SHP77 (cell line): ENCODE measurements at regions not wholly inside any gene's neighbourhood (a gene's known extent, or its start where the extent isn't known, plus 50 kb on each side); places are given as distances from the start of the nearest gene placed in this dataset.

Experiments
- DNase-seq, 2 experiments: peaks; one replicate each; lab custom pipeline; 2025; lab: John Stamatoyannopoulos, UW

DNA sequence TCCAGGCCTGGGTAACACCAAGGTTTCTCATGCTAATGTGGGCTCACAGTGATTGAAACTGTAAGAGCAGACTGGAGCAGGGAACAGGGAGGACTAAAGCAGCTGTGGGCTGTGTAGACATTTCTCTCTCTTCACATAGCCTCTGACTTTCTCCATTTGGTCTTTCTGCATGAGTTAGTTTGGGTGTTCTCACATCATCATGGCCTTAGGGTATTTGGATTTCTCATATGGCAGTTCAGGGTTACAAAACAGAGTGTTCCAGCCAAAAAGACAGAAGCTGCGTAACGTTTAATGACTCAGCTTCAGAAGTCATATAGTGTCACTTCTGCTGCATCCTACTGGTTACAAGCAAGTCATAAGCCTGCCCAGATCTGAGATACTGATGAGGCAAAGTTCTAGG is 52.0 kb upstream of the OSBPL8 start:
- no peak for DNase-seq

DNA sequence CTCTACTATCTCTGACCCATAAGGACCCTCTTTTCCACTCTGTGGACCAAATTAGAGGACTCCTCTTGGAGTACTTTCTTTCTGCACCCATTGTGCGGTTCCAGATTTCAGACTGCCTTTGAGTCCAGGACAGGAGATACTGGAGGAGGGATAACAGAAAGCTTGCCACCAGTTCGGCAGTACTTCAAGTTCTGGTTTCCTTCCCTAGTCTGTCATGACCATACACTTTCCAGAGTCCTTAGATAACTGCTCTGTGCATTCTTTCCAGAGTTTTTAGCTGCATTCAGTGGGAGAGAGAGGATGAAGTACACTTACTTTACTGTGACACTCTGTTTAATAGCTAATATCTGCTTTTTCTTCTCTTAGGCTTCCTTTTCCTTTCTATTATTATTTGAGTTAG is 54.8 kb upstream of the OSBPL8 start:
- no peak for DNase-seq

DNA sequence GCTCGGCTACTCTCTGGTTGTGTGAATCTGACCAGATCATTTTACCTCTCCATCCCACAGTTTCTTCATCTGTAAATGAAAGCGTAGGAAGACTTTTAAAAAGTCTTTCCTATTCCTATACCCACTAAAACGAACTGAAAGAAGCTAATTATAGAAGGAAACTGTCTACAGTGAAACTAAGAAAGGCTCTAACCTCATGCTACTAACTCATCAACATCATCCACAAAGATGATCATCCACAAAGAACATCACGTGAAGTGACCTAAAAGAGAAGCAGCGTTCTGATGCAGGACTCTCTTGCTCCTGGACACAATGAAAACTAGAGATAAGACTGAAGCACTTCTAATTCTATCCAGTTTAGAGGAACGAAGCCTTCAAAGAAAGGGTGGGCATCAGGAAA is 58.5 kb upstream of the OSBPL8 start:
- DNase-seq: no peak

DNA sequence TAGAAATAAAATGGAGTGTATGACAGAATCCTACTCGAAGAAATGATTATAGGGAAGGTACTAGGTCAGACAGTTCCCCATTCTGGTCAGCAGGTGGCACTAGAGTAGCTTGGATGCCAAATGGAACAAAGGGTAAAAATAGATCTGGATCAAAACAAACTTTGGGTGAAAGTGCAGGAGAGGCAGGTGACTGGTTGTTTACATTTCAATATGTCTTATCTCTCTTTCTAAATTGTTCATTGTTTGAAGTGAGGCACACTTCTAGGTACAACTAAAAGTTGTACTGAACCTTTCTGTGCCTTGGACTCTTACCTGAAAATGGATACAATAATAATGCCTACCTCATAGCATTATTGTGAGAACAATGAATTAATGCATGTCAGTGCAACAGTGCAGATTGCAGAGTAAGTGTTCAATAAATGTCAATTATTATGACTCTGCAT is 62.0 kb upstream of the OSBPL8 start:
- peak; percentile 57 to 59 for DNase-seq

DNA sequence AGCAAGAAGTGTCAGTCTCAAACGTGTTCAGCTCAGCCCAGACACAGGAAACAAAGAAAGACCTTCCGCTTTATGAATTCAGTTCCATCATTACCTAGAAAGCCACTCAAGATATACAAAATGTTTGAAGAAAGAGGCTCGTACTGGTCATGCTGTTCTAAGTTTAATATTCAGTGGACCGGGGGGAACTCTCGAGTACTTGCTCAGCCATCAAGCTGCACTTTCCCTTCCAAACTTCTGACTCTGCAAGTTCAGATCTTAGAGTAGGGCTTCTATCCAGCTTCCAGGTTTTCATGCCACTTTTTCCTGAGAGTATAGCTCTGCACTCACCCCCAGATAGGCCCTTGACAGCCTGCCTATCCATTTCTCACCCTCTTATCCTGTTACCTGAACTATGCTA is 62.8 kb upstream of the OSBPL8 start:
- DNase-seq: no peak

DNA sequence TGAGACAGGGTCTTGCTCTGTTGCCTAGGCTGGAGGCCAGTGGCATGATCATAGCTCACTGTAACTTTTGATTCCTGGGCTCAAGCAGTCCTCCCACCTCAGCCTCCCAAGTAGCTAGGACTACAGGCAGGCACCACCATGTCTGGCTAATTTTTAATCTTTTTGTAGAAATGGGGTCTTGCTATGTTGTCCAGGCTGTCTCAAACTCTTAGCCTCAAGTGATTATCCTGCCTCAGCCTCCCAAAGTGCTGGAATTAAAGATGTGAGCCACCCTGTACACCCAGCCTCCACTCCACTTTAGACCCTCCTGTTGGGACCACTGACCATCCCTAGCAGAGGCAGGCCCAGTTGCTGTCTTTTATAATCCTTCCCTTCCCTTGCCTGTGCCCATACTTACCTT is 63.3 kb upstream of the OSBPL8 start:
- DNase-seq: no peak

DNA sequence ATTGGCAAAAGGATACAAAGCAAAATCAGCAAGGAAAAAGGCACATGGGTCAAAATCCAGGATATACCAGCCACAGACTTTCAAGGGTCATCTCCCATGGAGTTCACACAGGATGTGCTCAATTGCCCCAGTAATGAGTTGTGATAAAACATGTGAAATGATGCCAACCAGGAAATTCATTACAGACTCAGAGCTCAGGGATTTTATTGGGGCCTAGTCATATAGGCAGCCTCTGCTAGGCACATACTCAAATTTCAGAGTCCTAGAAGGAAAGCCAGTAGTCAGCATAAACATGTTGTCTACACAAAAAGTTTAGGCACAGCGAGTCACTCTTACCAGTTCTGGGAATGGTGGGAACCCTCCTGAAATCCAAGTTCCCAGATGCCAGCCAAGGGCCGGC is 64.4 kb upstream of the OSBPL8 start:
- no peak for DNase-seq

DNA sequence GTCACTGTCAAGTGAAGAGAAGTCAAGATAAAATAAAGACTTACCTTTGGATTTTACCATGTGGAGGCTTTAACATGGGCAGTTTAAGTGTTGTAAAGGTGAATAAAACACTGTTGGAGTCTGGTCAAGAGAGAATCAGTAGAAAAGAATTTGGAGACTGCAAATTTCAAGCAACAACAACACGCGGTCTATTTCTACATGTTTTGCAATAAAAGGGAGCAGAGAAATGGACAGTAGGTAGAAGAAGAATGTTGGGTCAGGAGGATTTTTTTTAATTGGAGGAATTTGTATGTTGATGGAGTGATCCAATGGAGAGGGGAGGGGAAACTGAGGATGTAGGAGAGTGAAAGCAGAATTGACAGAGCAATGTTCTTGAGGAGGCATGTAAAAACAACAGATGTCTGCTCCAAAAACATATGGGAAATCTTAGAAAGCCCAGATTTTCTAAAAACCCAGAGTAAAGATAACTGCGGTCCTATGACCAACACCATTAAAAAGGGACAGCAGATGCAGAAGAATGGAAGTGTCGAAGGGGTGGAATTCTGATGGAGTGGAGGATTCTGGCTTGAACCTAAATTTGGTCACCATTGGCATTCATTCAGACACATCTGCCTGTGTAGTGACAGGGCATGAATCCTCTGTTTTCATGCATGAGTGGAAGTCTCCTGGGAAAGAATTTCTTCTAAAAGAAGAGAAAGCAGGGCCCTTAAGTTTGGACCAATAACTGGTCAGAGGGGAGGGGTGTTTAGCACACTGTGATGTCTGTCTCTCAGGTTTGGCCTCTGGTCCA is 68.0 kb upstream of the OSBPL8 start:
- no peak for DNase-seq

DNA sequence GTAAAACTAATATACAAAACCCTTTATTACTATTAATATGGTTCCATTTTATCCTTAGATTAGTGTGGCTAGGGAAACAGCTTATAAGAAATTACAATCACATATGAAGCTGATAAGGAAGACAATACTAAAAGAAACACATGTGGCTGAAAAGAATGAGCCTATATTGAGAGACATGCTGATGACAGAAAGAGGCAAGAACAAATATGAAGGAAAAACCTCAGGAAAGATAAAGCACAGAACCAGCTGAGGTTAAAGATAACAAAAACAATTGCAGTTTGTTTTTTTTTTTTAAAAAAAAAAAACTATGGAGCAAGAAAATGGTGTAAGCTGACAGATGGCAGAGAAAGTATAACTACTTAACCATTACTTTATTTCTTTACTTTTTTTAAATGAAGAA is 69.2 kb upstream of the OSBPL8 start:
- DNase-seq: no peak

DNA sequence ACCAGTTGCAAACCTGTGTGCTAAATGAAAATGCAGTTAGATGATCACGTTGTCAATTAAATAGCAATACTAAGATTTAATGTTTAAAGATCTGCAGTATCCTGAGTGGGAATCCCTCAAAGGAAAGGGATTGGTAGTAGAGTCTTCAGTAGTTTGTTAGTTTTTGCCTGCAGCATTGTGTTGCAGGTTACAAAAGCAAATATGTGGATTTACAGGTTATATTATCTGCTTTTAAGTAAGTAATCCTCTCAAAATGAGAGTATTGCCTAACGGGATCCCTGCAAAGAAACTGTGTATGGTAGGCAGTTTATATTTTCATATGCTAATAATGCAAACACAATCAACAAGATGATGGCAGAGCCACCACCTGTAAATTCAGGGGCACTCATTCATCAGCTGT is 72.2 kb upstream of the OSBPL8 start:
- DNase-seq: no peak

DNA sequence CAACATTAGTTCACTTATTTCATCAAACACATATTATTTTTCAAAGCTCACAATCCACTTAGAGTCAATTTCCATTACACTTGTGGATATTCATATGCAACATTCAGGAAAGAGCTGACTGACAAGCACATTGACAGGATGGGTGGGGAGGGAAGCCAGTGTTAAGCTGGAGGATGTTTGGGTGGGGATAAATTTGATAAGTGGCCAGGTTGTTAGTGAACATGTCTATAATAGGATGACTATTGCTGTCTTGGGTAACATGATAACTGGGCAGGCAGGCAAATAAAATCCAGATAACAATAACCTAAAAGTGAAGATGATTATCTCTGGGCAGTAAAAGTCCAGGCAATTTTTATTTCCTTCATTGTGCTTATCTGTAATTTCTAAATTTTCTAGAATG is 73.8 kb upstream of the OSBPL8 start:
- no peak for DNase-seq

DNA sequence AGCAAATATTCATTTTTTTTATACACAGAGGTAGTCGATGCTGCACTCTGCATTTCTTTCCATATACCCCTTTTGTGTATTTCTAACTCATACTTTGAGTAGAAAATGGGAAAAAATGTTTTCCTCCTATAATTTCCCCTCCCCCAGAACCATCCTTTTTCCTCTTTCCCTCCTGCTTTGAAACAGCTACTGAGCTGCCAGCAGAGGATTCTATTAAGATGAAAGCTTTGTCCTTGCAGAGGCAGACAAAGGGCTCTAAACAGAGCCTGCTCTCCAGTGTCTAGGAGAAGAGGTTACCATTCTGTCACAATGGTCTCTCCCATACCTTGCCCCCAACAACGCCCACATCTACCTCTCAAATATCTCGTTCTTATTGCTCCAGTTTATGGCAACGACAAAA is 74.6 kb upstream of the OSBPL8 start:
- DNase-seq: no peak

DNA sequence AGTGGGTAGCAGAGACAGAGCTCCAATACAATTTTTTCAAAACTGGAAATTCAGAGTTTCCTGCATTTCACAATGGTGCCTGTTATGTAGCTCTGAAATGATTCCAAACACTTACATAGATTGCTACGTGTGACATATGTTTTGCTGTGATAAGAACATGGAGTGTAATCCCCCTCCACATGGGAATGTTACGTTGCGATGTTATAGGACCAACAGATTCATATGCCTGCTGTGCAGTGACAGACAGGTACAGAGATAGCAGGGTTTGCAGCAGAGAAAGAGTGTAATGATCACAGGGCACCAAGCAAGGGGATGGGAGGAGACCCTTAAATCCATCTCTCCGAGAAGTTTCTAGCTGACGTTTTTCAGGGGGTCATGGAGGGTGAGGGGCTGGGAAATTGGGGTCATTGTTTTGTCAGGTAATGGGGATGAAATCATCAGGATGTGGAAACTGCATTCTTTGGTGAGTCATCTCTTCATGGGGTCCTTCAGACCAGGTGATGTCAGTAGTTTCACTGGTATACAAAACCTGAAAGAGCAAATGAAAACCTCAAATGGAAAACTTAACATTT is 76.6 kb upstream of the OSBPL8 start:
- DNase-seq: no peak

DNA sequence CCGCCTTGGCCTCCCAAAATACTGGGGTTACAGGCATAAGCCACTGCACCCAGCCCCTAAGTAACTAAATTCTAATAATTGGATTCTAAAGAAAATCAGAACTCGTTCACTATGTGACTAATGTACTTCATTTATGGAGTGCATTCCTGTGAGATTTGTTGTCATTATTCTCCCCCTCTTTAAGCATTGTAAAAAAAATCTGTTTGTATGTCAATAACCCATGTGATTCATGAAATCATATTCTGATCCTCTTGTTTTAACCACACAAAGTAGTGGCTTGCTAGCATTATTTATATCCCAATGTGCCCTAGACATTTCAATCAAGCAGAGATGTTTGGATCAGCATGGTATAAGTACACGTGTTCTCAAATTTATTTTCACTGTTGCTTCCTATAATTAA is 78.2 kb upstream of the OSBPL8 start:
- no peak for DNase-seq

DNA sequence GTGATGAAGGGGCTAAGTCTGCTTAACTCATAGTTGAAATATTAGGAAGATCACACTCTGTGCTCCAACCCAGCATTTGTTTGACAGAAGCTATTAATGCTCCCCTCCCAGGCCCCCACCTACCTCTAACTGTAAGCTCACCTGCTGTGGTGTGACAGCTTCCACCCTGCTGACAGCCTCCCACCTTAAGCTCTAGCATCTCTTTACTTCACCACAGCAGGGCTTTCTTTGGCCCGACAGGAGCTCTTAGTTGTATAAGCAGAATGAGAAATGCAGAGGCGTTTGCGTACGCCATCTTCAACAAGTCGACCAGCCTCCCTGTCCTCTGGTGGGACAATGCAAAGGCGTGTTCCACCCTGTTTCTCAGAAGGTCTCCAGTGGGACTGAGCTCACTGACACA is 80.1 kb upstream of the OSBPL8 start:
- DNase-seq: no peak

DNA sequence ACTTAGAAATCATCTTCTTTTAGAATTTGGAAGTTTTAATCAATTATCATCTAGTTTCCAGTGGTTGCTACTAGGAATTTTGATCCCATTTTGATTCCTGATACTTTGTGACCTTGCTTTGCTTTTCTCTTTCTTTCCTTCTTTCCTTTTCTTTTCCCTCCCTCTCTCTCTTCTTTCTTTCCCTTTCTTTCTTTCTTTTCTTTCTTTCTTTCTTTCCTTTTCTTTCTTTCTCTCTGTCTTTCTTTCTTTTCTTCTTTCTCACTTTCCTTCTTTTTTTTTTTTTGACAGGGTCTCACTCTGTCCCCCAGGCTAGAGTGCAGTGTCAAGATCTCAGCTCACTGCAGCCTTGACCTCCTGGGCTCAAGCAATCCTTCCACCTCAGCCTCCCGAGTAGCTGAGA is 81.5 kb upstream of the OSBPL8 start:
- no peak for DNase-seq

DNA sequence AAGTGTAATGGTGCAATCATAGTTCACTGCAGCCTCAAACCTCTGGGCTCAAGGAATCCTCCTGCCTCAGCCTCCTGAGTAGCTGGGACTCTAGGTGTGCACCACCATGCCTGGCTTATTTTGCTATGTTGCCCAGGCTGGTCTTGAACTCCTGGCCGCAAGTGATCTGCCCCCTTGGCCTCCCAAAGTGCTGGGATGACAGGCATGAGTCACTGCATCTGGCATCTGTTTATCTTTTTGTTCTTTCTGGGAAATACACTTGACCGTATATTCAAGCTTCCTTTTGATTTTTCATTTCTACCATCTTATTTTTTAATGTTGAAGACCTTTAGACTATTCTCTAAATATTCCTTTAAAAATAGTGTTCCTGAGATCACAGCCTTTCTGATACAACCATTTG is 82.4 kb upstream of the OSBPL8 start:
- DNase-seq: no peak

DNA sequence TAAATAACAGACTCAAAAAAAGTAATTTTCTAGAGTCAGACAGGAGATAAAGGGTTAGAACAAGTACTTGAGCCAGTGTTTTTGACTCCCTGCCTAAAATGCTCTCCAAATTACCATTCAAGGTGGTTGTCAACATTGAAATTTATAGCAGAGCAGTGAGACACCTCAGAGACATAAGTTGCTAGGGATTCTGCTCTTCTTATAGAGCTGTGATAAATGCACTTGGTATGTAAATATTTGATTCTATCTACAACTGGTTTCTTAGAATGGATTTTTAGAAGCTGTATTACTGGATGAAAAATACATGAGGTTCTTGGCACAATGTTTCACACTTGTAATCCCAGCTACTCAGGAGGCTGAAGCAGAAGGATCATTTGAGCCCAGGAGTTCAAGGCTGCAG is 83.9 kb upstream of the OSBPL8 start:
- DNase-seq: no peak

DNA sequence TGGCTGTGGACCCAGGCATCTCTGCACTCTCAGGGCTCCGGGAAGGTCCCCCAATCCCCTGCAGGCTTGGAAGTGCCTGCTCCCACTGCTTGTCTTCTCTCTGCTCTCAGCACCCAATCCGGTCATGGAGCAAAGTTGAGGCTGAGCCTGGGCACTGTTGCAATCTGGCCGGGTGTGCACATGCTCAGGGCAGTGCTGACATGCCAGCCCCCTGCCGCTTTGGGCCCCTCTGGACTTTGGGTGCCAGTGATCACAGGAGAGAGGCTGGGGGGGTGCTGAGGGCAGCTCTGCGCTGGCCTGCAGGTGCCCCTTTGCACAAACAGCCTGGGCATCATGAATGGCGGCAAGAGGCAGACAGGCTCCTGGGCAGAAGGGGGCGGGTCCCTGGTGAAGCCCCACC is 85.4 kb upstream of the OSBPL8 start:
- DNase-seq: no peak

DNA sequence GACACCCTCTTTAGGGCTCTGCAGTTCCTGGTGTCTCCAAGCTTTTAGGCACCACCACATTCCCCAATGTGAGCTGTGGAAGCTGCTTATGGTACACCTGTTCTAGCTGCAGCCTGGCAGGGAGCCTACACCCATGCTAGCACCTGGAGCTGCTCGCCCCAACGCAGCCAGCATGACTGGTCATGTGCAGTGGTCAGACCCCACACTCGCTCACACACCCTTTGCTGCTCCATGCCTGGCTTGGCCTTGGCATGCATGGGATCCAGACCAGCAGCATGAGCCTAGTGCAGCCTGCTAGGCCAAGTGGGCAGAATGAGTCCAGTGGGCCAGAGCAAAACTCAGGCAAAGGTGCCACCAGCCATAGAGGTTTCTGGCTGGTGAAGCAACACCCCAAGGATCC is 86.4 kb upstream of the OSBPL8 start:
- peak in 1 of 2 experiments; percentile 4 for DNase-seq

DNA sequence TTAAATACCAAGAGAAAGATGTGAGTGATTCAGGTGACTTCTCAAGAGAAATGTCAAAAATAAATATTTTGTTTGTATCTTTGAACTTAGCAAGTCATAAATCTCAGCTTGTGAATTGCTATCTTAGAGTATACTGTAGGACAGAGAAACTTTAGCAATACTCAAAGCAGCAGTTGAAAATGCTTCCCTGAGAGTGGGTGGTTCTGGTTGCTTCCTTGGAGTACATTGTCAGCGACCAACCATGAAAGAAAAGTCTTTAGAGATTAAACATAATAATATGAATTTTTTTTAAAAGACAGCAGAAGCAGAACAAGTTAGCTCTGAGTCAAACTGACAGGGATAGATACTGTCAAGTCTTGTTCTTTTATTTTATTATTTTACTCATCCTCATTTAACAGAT is 86.8 kb upstream of the OSBPL8 start:
- no peak for DNase-seq

DNA sequence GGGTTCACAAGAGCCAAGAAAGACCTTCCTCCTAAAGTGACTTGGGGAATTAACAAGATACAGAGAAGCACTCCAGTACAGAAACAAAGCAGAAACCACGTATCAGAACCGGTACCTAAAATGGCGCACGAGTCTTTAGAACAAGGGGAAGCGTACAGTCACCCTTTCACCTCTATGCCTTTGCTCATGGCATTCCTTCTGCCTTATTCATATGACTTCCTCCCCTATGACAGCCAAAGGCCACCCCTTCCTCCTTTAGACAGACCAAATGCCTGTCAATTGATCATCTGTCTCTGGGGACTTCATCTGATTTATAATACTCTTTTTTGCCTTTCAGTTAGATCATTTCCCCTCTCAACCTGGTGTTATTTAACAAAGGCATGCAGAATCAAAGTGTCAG is 89.5 kb upstream of the OSBPL8 start:
- DNase-seq: no peak

DNA sequence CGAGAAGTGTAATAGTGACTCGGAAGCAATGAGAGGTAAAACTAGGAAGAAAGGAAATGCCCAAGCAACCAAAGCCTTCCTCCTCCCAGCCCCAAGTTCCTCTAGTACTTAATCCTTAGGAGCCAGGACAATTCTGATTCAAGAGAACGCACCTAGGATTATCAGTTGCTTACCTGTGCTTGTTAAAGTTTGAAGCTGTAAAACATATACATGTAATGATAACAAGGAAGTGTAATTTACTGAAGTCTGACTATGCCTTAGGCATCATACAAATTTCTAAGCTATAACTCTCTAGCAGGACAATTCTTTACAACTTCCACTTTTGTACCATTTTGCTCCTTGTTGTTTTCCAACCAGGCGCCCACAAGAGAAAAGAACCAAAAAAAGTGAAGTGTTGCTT is 92.8 kb upstream of the OSBPL8 start:
- no peak for DNase-seq

DNA sequence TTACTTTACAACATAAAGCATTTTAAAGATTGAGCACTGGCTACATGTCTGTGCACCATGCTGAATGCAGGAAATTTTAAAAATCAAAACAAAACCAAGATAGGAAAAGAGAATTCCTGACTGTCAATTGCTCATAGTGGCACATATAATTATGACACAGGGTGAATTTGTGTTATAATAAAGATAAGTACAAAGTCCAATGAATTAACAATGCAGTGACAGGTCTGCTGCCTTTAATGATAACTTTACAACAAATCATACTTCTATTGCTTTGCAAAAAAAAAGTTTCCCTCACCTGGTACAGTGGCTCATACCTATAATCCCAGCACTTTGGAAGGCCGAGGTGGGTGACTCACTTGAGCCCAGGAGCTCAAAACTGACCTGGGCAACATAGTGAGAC is 93.8 kb upstream of the OSBPL8 start:
- DNase-seq: no peak
